Nucleus accumbens (tissue), 56 donors: ENCODE measurements at regions not wholly inside any gene's neighbourhood (a gene's known extent, or its start where the extent isn't known, plus 50 kb on each side); places are given as distances from the start of the nearest gene placed in this dataset.
"Not testable (repeated sequence)": the region's sequence is repeated elsewhere in the genome, so short reads cannot be mapped to it uniquely, and the experiment has no call there.

Source experiments
- DNase-seq, 56 donors: peaks; one replicate each; lab custom pipeline; 2025; lab: John Stamatoyannopoulos, UW

DNA sequence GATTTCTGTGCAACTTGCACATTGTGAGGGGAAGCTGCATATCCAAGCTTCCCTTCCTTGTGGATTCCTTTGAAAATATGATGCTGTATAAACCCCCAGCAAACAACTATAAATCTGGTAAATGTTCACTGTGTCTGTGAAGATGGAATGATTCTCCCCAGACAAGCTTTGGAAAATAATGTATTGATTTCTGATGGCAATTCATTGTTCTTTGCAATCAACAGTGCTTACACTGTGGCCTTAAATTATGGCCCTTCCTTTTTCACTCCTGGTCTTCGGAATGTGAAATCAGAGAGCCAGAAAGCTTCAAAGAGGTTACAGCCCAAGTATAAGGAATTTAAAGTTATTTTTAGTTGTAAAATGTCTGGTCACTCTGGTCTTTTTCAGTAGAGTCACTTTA, 308.8 kb downstream of the CBLN4 start:
- DNase-seq, result no peak

DNA sequence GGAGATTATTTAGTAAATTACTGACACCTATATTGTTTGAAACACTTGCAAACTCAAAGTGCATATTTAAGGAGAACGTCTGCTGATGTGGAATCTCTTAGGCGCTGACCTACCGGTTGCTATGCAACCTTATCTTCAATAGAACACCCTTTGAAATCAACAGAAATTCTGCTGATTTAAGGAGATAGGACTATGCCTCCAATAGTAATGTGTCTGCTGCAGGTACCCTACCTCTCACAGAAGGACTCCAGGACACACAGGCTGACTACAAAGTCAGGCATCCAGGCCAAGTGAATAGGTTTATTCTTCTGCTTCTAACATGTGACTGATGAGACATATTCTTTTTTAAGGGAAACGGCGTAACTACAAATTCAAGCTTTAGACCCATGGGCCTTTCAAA, 311.7 kb downstream of the CBLN4 start:
- DNase-seq, result no peak

DNA sequence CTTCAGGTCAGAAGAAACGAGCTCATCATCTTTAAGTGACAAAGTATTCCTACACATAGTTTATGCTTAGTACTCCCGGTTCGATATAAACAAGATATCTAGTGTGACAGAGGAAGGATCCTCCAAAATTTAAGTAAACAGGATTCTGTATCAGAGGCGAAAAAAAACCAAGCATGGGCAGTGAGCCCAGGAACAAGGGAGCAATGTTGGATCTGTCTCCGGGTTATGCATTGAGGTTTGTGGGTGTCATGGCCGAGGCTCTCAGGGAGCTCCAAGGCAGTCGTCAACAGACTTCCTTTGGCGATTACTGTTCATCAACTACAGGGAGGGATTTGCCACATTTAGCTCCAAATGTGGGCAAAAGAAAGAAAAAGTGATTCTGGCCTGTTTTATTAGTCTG, 319.5 kb downstream of the CBLN4 start:
- DNase-seq, result no peak

DNA sequence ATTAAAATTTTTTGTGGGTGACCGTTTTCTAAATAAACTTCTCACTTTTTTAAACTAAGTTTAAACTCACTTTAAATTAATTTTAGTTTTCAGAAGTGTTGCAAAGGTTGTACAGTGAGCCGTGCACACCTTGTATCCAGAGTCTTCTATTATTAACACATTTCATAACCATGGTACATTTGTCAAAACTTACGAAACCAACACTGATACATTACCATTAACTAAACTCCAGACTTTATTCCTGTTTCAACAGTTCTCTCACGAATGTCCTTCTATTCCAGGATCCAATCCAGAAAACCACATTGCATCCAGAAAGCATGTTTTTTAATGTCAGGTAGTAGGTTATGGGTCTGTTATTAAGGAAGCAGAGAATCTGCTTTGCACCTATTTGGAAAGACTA, 319.9 kb downstream of the CBLN4 start:
- no peak for DNase-seq

DNA sequence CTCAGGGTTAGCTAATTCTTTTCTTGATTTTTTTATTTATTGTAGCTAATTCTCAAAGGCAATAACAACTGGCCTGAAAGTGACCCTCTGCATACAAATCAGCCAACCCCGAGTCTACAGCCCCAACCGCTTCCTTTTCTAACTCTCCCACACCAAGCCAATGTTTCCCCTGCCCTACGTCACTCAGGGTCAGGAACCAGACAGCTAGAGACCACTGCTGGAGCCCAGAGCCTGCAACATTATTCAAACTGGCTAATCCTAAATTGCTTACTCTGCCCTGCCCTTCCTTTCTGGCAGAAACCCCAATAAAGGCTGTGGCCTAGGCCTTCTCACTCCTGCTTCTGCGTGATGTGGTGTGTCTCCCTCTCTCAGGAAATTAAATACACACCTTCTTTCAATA, 320.7 kb downstream of the CBLN4 start:
- DNase-seq, result no peak

DNA sequence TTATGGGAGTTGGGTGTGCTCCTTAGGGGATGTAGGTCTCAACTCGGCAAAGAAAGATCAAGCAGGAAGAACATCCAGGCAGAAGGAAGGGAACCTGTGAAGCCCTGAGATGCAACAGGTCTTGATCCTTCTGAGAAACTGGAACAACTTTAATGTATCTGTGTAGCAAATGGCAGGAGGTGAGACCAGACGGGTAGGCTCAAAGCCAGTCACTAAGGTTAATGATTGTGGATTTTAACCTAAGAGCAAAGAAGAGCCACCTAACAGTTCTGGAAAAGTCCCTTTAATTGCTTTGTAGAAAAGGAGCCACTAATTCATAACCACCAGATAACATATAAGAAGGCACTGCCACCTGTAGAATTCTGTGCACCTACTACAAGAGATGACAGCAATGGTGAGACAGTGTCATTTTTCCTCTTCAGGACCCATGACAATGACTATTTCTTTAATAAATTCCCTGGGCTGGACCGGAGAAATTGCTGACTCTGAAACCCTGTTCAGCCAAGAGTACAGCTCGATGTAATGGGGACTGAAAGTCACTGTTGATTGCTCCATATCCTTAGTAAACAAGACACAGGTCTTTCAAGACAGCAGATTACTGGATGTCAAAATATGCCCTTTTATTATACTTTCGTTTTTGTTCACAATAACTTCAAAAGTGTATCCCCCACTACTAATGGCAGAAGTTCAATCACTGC, 326.2 kb downstream of the CBLN4 start:
- no peak for DNase-seq

DNA sequence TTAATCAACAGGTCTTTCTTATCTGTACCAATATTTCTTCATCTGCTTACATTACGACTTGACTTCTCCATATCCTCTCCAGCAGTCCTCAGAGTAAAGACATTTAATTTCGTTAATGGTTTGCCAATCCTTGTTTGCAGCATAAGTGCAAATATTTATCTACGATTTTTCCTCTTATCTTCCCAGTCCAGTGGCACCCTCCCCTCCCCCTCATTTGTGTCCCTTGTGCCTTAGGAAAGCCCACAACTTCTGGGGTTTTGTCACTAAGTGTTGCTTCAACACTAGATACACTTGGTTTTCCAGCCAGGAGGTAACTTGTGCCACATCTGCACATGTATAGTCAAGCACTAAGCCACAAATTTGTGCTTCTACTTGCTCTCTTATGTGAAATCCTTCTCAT, 327.2 kb downstream of the CBLN4 start:
- DNase-seq, result no peak

DNA sequence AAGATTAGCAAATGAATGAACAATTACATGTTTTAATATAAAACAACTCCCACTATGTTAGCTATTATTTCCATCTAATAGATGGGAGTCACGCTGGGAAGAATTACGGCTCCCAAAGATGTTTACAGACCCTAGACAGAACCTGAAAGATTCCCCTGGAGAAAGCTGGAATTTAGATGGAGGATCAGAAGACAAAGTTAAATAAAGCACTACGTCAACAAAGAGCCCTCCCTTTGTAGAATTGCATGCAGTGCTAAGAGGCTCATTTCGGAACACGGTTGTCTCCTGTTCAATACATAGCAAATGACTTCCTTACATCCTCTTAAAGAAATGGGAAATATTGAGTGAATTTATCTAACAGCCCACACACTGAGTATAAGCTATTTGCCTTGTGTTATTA, 328.3 kb downstream of the CBLN4 start:
- peak in 1 of 56 donors; percentile 3 for DNase-seq

DNA sequence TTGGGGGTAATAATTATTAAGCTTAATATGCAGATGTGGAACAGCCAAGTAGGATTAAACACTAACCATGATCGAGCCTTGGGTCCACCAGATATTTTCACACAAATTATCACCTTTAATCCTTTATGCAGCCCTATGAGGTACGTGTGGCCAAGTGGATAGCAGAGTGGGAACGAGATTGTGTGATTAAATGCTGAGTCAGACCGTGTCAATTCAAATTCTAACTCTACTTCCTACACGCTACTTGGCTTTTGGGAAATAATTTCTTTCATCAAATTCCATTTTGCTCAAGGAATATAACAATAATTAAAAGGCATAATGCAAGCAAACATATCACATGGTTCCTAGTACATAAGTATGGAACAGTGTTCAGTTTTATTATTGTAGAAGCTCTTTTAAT, 329.2 kb downstream of the CBLN4 start:
- DNase-seq, result no peak

DNA sequence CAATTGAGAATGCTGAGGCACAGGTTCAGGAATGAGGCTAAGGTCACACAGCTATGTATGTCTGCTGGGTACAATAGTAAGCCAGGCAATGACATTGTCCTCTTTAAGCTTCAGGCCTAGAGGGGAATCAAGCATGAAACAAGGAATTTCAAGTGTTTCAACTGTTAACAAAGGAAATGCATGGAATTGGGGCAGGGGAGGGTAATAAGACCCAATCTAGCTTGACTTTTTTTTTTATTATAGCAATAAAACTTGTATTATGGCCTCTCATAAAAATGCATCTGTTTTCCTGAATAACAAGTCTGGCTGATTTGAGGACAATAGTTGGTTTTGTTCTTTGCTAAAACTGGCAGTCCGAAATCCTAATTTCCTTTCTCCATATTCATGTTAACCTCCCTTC, 336.7 kb downstream of the CBLN4 start:
- DNase-seq, result no peak

DNA sequence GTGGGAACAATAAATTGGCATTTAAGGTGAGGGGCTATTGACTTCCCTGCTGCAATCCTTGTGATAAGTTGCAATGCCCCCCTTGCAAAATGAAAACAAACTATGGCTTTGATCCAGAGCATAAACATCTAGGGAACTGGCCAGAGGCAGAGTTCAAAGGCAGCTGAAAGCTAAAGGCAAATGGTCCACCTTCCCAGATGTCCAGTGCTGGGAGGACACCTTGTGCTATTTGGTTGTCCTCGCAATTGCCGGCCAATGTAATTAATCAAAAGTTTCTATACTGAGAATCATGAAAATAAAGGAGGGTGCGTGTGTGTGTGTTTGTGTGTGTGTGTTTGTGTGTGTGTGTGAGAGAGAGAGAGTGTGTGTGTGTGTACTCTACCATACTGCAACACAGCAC, 337.4 kb downstream of the CBLN4 start:
- DNase-seq, result no peak

DNA sequence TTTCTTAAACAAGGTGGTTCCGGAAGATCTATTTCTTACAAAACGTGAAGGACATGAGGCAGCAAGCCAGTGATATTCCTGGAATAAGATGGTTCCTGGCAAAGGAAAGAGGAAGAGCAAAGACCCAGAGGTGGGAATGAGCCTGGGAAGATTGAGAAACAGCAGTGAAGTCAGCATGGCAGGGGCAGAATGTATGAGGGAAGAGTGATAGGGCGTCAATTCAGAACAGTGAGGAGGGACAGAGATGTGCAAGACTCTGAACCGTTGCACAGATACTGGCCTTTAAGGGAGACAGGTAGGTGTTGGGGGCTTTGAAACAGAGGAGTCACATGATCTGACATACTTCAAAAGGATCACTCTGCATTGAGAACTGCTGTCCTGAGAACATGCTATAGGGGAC, 338.3 kb downstream of the CBLN4 start:
- DNase-seq, result no peak

DNA sequence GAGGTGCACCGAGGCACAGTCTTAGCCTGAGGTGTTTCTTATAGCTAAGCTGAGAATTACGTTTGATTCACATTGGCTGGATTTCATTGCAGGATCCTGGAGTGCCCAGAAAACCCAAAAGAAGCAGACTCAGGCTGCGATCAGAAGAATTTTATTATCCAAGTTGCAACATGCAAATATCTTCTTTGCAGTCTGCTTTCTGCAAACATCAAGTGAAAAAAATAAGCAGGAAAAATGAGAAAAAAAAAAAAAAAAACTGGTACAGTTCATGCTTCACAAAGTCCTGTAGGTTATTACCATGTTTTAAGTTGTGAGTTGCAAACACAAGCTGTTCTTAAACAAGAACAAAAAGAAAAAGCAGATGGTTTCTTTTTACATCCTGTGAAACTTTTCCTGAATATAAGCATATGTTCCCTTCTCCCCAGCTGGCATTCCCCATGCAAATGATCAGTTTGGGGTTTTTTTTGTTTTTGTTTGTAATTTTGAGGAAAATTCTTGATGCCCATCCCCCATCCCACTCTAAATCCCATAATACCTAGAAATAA, 349.0 kb downstream of the CBLN4 start:
- DNase-seq, result no peak

DNA sequence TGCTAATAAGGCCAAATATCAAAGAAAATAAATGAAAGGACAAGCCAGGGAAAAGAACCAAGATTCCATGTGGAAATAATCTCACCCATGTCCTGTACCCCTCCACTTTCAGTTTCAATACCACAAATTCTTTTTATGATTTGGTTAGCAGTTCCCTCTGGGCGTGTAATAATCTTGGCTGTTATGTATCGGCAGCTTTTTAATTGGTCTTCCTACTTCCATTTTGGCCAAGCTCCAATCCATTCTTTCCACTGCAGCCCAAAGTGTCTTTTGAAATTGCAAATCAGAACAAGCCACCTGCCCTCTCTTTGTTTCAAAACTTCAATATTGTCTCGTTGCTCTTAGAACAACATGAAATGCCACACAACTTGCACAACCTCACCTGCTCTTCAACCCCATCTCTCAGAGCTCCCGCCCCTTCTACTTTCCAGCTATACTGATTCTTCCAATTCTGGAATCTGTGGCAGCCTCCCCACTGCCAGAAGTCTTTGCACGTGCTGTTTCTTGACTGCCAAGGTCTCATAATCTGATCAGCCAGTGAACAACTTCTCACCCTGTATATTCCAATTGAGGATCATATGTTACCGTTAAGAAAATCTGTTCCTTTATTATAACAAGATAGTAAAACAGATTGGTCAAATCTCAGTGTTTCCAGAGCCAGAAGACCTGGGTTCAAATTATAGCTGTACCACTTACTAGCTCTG, 354.5 kb downstream of the CBLN4 start:
- no peak for DNase-seq

DNA sequence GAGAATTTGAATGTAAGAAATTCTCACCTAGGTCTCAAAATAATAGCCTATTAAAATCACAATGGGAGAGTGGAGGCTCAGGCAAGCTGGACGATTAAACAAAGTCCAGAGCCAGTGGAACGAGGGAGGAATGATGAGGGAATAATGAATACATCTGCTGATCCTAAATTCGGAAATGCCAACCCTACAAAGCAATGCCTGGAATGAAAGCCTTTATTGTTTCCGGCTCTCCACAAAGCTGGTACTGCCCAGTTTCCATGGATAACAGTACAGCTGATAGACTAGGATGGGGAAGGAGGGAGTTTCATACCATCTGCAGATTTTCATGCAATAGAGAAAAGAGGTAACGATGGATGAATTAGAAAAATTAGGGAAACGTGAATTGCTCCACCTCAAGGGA, 356.1 kb downstream of the CBLN4 start:
- peak in 6 of 56 donors; percentile 0 to 5 (median 1) for DNase-seq

DNA sequence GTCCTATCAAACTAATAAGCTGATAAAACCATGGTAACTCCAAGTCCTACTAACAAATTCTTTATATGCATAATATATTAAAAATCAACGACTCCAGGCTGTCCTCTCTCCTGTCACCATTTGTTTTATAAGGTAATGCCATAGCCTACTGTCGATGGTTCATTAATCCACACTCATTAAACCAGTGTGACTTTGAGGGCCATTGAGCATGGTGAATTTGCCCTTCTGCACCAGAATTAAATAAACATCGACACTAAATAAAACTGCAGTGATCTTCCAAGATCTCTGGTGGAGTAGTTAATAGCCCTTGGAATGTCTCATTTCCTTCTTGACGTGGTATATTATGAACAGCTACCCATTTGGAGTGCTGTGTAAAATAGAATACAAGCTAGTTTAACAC, 358.5 kb downstream of the CBLN4 start:
- no peak for DNase-seq

DNA sequence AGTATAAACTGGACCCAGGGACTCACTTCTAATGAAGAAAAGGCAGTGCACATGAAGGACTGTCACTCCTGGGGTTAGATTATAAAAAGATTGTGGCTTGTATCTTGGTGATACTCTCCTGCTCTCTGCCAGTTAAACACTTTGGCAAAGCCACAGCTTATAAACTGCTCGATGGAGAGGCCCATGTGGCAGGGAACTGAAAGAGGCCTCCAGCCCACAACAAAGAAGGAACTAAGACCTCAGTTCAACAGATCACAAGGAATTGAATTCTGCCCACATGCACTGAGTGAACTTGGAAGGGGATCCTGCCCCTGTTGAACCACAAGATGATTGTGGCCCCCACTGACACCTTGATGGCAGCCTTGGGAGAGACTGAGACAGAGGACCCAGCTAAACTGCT, 363.8 kb downstream of the CBLN4 start:
- no peak for DNase-seq

DNA sequence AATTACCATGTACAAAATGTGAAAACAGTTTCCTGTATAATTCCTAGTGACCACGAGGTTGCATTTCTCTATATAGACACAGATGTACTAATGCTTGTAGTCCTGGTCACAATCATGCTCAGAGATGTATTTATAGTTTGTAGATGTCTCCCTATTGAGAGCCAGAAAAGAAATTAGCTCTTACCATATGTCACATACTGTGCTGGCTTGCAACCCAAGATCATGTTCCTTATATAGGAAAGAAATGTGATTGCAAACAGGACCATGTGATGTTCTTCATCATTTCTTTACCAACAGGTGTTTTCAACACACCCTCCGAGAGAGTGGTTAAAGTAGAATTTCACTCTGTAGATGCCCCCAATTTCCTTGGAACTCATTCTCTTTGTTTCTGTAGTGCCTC, 369.4 kb downstream of the CBLN4 start:
- DNase-seq, result no peak

DNA sequence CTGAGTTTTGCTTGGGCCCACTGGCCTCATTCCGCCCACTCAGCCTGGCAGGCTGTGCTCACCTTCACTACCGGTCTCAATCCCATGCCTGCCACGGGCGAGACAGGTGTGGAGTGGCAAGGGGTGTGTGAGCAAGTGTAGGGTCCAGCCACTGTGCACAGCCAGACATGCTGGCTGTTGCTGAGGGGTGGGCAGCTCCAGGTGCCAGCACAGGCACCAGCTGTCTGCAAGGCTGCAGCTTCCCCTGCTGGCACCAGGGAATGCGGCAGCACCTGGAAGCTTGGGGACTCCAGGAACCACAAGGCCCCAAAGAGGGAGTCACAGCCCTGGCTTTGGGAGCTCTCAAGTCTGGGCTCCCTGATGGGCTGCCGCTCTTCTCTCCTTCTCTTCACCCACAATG, 372.7 kb downstream of the CBLN4 start:
- no peak for DNase-seq

DNA sequence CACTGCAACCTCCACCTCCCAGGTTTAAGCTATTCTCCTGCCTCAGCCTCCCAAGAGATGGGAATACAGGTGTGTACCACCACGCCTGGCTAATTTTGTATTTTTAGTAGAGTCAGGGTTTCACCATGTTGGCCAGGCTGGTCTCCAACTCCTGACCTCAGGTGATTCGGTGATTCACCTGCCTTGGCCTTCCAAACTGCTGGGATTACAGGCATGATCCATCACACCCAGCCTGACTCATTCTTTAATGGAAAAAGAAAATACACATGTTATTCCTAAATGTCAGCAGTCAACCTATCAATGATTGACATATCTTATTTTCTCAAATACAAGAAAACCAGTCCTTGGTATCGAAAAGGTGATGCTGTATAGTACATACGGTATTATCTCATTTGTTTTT, 376.2 kb downstream of the CBLN4 start:
- not testable (repeated sequence) for DNase-seq

DNA sequence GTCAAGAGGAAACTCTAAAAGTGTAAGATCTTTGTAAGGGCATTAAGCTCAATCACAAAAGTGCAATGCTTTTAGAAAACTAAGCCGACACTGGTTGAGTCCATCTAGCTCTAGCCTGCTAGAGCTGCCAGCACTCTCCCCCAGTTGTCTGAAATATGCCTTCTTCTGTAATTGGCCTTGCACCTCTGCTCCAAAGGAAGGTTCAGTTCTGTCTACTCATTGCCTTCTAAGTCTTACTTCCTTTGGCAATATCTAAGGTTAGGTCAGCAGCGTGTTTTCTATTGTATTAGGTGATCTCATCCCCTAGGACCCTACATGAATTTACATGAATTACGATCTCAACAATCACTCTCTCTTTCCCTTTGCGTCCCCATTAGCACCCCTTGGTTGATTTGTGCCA, 378.6 kb downstream of the CBLN4 start:
- no peak for DNase-seq

DNA sequence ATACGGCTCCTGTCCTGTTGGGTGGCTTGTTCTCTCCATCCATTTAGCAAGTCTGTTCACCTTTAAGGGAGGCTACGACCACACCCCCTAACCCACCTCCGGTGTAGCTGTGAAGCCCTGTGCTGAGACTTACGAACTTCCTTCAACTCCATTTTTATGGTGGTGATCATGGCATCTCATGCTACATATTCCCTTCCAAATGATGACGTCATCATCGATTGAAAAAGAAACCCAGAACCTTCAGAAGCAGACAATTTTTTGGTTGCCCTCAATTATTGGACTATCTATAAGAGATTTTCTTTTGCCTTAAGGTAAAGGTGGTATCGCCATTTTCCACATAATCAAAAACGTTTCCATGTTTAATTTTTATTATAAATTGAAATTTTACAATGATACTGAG, 389.0 kb downstream of the CBLN4 start:
- no peak for DNase-seq
